H9 (cell line): ENCODE measurements at regions not wholly inside any gene's neighbourhood (a gene's known extent, or its start where the extent isn't known, plus 50 kb on each side); places are given as distances from the start of the nearest gene placed in this dataset.

ENCODE experiments used
- DNase-seq: peaks from one replicate; pipeline ENCODE4 v3.0.0-alpha.2; 2017
- H2AFZ ChIP-seq: one replicate; pipeline ENCODE4 v1.6.1; 2013; ENCODE audit warnings: mild to moderate bottlenecking, low read length, control low read depth, moderate library complexity
- H2AK5ac ChIP-seq: 2 replicates; pipeline ENCODE4 v1.6.1; 2013; ENCODE audit warnings: low read length, control low read depth, mixed read lengths; ENCODE audit not compliant: insufficient read length
- H2BK120ac ChIP-seq: one replicate; pipeline ENCODE4 v1.6.1; 2013; ENCODE audit warnings: low read depth, mild to moderate bottlenecking, low read length, control low read depth, inconsistent platforms; ENCODE audit not compliant: poor library complexity, severe bottlenecking
- H2BK12ac ChIP-seq: 2 replicates; pipeline ENCODE4 v1.6.1; 2013; ENCODE audit warnings: low read length, control low read depth, mixed read lengths, low read depth; ENCODE audit not compliant: insufficient read length
- H2BK15ac ChIP-seq: 2 replicates; pipeline ENCODE4 v1.6.1; 2013; ENCODE audit warnings: low read depth, low read length, control low read depth
- H2BK20ac ChIP-seq: one replicate; pipeline ENCODE4 v1.6.1; 2013; ENCODE audit warnings: low read depth, mild to moderate bottlenecking, low read length, control low read depth, inconsistent platforms; ENCODE audit not compliant: poor library complexity, severe bottlenecking
- H2BK5ac ChIP-seq: 2 replicates; pipeline ENCODE4 v1.6.1; 2013; ENCODE audit warnings: low read length, control low read depth, mixed read lengths; ENCODE audit not compliant: insufficient read length
- H3K14ac ChIP-seq: 2 replicates; pipeline ENCODE4 v1.6.1; 2013; ENCODE audit warnings: low read length, control low read depth; ENCODE audit not compliant: insufficient read depth
- H3K18ac ChIP-seq: 2 replicates; pipeline ENCODE4 v1.6.1; 2013; ENCODE audit warnings: low read depth, mild to moderate bottlenecking, mixed read lengths, low read length, control low read depth; ENCODE audit not compliant: insufficient read length
- H3K23ac ChIP-seq: 2 replicates; pipeline ENCODE4 v1.6.1; 2013; ENCODE audit warnings: low read length, control low read depth, mixed read lengths, low read depth; ENCODE audit not compliant: insufficient read length
- H3K23me2 ChIP-seq: 2 replicates; pipeline ENCODE4 v1.6.1; 2013; ENCODE audit warnings: low read depth, mild to moderate bottlenecking, mixed read lengths, low read length, control low read depth; ENCODE audit not compliant: insufficient read length, poor library complexity, severe bottlenecking
- H3K27ac ChIP-seq: 2 replicates; pipeline ENCODE4 v1.5.1; 2013; ENCODE audit warnings: low read length, control low read depth, mixed read lengths, low read depth; ENCODE audit not compliant: insufficient read length
- H3K27me3 ChIP-seq: 2 replicates; pipeline ENCODE4 v1.6.1; 2013; ENCODE audit warnings: low read length, control low read depth, inconsistent platforms; ENCODE audit not compliant: insufficient read depth
- H3K4ac ChIP-seq: 2 replicates; pipeline ENCODE4 v1.6.1; 2013; ENCODE audit warnings: low read depth, mild to moderate bottlenecking, control low read depth, inconsistent platforms, low read length, moderate library complexity
- H3K4me1 ChIP-seq: 2 replicates; pipeline ENCODE4 v1.6.1; 2013; ENCODE audit warnings: low read length, control low read depth, inconsistent platforms; ENCODE audit not compliant: insufficient read depth
- H3K4me2 ChIP-seq: 2 replicates; pipeline ENCODE4 v1.6.1; 2013; ENCODE audit warnings: low read length, control low read depth, mixed read lengths; ENCODE audit not compliant: insufficient read length, insufficient read depth
- H3K56ac ChIP-seq: 2 replicates; pipeline ENCODE4 v1.6.1; 2013; ENCODE audit warnings: low read depth, mild to moderate bottlenecking, mixed read lengths, low read length, control low read depth; ENCODE audit not compliant: insufficient read length
- H3K79me1 ChIP-seq: 2 replicates; pipeline ENCODE4 v1.6.1; 2013; ENCODE audit warnings: low read depth, mild to moderate bottlenecking, moderate library complexity, low read length, control low read depth, inconsistent platforms; ENCODE audit not compliant: insufficient read depth, poor library complexity, severe bottlenecking
- H3K79me2 ChIP-seq: 2 replicates; pipeline ENCODE4 v1.6.1; 2013; ENCODE audit warnings: low read length, control low read depth, inconsistent platforms; ENCODE audit not compliant: insufficient read depth
- H3K9ac ChIP-seq: 2 replicates; pipeline ENCODE4 v1.6.1; 2013; ENCODE audit warnings: low read length, control low read depth, mixed read lengths; ENCODE audit not compliant: insufficient read length; ENCODE audit errors: extremely low read depth
- H3K9me3 ChIP-seq: one replicate; pipeline ENCODE4 v1.6.1; 2013; ENCODE audit warnings: low read depth, low read length, inconsistent platforms; ENCODE audit not compliant: control insufficient read depth
- H3T11ph ChIP-seq: one replicate; pipeline ENCODE4 v1.6.1; 2013; ENCODE audit warnings: mild to moderate bottlenecking, low read length, control low read depth, inconsistent platforms
- H4K20me1 ChIP-seq: one replicate; pipeline ENCODE4 v1.6.1; 2013; ENCODE audit not compliant: control insufficient read depth, insufficient read length, insufficient read depth
- H4K5ac ChIP-seq: 2 replicates; pipeline ENCODE4 v1.6.1; 2013; ENCODE audit warnings: low read depth, mild to moderate bottlenecking, mixed read lengths, low read length, control low read depth; ENCODE audit not compliant: insufficient read length
- H4K8ac ChIP-seq: replicated peaks from 2 replicates; pipeline ENCODE4 v1.6.1; 2013; ENCODE audit warnings: low read length, control low read depth, mixed read lengths, low read depth; ENCODE audit not compliant: insufficient read length
- H4K91ac ChIP-seq: 2 replicates; pipeline ENCODE4 v1.6.1; 2013; ENCODE audit warnings: low read depth, mild to moderate bottlenecking, moderate library complexity, mixed read lengths, low read length, control low read depth; ENCODE audit not compliant: insufficient read length
- H3K27ac Mint-ChIP-seq, 3 experiments: 2 replicates in 2 of 3; 3 replicates in 1 of 3; pipeline ENCODE4 v1.8.0; 2020 to 2021; ENCODE audit warnings: mixed read lengths in 3 of 3, mild to moderate bottlenecking in 1 of 3, moderate library complexity in 1 of 3
- H3K27me3 Mint-ChIP-seq: 2 replicates; pipeline ENCODE4 v1.8.0; 2021; ENCODE audit warnings: low read depth, mild to moderate bottlenecking, moderate library complexity, mixed read lengths
- H3K36me3 Mint-ChIP-seq, 3 experiments: 2 replicates in 2 of 3; 3 replicates in 1 of 3; pipeline ENCODE4 v1.8.0; 2020 to 2021; ENCODE audit warnings: low read depth in 3 of 3, mixed read lengths in 3 of 3; ENCODE audit not compliant: insufficient read depth in 1 of 3
- H3K4me1 Mint-ChIP-seq, 2 experiments: 2 replicates each; pipeline ENCODE4 v1.8.0; 2020; ENCODE audit warnings: mixed read lengths in 2 of 2
- H3K4me3 Mint-ChIP-seq, 2 experiments: 2 replicates in 1 of 2; 3 replicates in 1 of 2; pipeline ENCODE4 v1.8.0; 2020 to 2021; ENCODE audit warnings: mild to moderate bottlenecking in 2 of 2, mixed read lengths in 2 of 2, moderate library complexity in 1 of 2
- H3K9me3 Mint-ChIP-seq, 2 experiments: 2 replicates in 1 of 2; 3 replicates in 1 of 2; pipeline ENCODE4 v1.8.0; 2020; ENCODE audit warnings: mild to moderate bottlenecking in 2 of 2, mixed read lengths in 2 of 2, moderate library complexity in 1 of 2
- WGBS: extraction: QIAGEN DNeasy Blood & Tissue Kit; methylation state at CpG from one replicate; pipeline ENCODE4 v1.1.7; 2013; ENCODE audit warnings: missing lambda C conversion rate, low lambda C conversion rate, mixed read lengths; ENCODE audit not compliant: insufficient read length; ENCODE audit errors: extremely low coverage; 5-methylcytosine and 5-hydroxymethylcytosine counted together
- TF ChIP-seq, protein P1 (sequence below): fragments of 200-600 bp; sonication (generic); conservative IDR thresholded peaks from 3 replicates; pipeline ENCODE4 v1.8.0; 2021; ENCODE audit warnings: antibody characterized with exemption, mild to moderate bottlenecking

DNA sequence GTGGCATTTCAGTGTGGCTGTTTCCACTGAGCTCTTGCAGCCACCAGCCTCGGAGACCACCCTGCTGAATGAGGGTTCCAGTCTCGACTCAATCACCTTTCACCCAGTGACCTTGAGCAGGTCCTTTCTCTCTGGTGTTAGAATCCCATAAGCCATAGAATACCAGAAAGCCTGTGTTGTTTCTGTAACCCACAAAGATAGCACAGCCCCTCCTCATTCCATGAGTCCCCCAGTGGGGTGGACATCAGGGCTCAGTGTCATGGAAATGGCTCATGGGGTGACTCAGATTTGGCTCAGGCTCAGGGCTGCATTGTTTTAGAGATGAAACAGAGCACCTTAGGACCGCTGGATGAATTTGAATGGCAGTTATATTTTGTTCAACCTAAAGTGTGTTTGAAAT, 171.5 kb downstream of the PTPN11 start:
- Histone ChIP-seq H2BK120ac (no peak overlapping the region), H2BK20ac (no peak overlapping the region), H3K4ac (no peak overlapping the region), H2AK5ac (no peak overlapping the region), H3K23me2 (no peaks in the 10 kb centered on the region), H3K79me2 (no peaks in the 10 kb centered on the region), H2BK5ac (no peak overlapping the region), H3K56ac (no peak overlapping the region), H2BK15ac (no peak overlapping the region), H3K9me3 (no peaks in the 10 kb centered on the region), H3K27me3 (peaks cover 64% of the 10 kb centered on the region), H3K4me1 (no peaks in the 10 kb centered on the region; the same call in 1 of the 2 replicates), H3K18ac (no peak overlapping the region), H4K5ac (no peak overlapping the region), H2AFZ (no peak overlapping the region), H3K4me2 (no peak overlapping the region), H3K14ac (no peak overlapping the region), H2BK12ac (no peak overlapping the region), H4K8ac (no peak overlapping the region), H3K79me1 (no peaks in the 10 kb centered on the region), H3K23ac (no peak overlapping the region), H3K9ac (no peak overlapping the region), H3T11ph (no peak overlapping the region), H4K20me1 (no peaks in the 10 kb centered on the region), H3K27ac (no peak overlapping the region), H4K91ac (no peak overlapping the region)
- peaks cover 99% of the 10 kb centered on the region for H3K27me3 Mint-ChIP-seq
- H3K27ac Mint-ChIP-seq, result no peak overlapping the region
- H3K4me1 Mint-ChIP-seq, result peaks cover 5 to 22% of the 10 kb centered on the region in 2 experiments
- TF ChIP-seq, protein P1, sequence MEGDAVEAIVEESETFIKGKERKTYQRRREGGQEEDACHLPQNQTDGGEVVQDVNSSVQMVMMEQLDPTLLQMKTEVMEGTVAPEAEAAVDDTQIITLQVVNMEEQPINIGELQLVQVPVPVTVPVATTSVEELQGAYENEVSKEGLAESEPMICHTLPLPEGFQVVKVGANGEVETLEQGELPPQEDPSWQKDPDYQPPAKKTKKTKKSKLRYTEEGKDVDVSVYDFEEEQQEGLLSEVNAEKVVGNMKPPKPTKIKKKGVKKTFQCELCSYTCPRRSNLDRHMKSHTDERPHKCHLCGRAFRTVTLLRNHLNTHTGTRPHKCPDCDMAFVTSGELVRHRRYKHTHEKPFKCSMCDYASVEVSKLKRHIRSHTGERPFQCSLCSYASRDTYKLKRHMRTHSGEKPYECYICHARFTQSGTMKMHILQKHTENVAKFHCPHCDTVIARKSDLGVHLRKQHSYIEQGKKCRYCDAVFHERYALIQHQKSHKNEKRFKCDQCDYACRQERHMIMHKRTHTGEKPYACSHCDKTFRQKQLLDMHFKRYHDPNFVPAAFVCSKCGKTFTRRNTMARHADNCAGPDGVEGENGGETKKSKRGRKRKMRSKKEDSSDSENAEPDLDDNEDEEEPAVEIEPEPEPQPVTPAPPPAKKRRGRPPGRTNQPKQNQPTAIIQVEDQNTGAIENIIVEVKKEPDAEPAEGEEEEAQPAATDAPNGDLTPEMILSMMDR, result no peak
- no peaks in the 10 kb centered on the region; a peak in 1 of 7 replicates for H3K36me3 Mint-ChIP-seq
- H3K9me3 Mint-ChIP-seq, result peaks cover 6 to 15% of the 10 kb centered on the region in 2 experiments; a peak in 3 of 5 replicates
- peak; percentile 77 for DNase-seq
- WGBS, result no CpG with 5 or more reads among the region's 3 CpGs
- H3K4me3 Mint-ChIP-seq, result no peak overlapping the region
